A549 (cell line): ENCODE measurements at regions not wholly inside any gene's neighbourhood (a gene's known extent, or its start where the extent isn't known, plus 50 kb on each side); places are given as distances from the start of the nearest gene placed in this dataset.

Experiments
- ATAC-seq, 2 experiments: fragments of 200-7000 bp in 1 of 2; fragments of >200 bp in 1 of 2; cut with Nextera tagmentation in 1 of 2; cut with Tn5 transposase in 1 of 2; 3 replicates each; pipeline versions ENCODE4 v1.8.0 to v1.9.1; 2018 to 2020; ENCODE audit warnings: mild to moderate bottlenecking in 1 of 2, moderate library complexity in 1 of 2
- CTCF ChIA-PET: fragments of 300-600 bp; sonication (Branson Sonifier 250); formaldehyde crosslinking; extraction: SDS; loops from one replicate; lab custom pipeline; 2021; ENCODE audit warnings: antibody characterized with exemption, inconsistent platforms; lab: Yijun Ruan, JAX
- POLR2A ChIA-PET: fragments of 350-600 bp; formaldehyde crosslinking; extraction: SDS; loops from one replicate; lab custom pipeline; 2021; ENCODE audit warnings: antibody characterized with exemption, inconsistent platforms; lab: Yijun Ruan, JAX
- DNase-seq, 2 experiments: peaks; one replicate each; pipeline versions ENCODE4 v3.0.0 to v3.0.0-alpha.2; 2011 to 2016; ENCODE audit warnings: low read depth in 1 of 2, low spot score in 1 of 2
- FAIRE-seq: peaks from 2 replicates; lab custom pipeline; 2011; peaks lifted over from hg19 to GRCh38; lab: Jason Lieb, UNC
- H3K27ac ChIP-seq, 2 experiments: fragments of >200 bp; sonication (Bioruptor Twin); formaldehyde crosslinking; 3 replicates each; pipeline ENCODE4 v1.5.1; 2016 to 2017
- H3K4me1 ChIP-seq: fragments of >200 bp; sonication (Bioruptor Twin); formaldehyde crosslinking; 3 replicates; pipeline ENCODE4 v1.6.1; 2016
- H3K4me2 ChIP-seq: fragments of >200 bp; sonication (Bioruptor Twin); formaldehyde crosslinking; 3 replicates; pipeline ENCODE4 v1.6.1; 2016
- H3K4me3 ChIP-seq: fragments of >200 bp; sonication (Bioruptor Twin); formaldehyde crosslinking; 3 replicates; pipeline ENCODE4 v1.5.1; 2016
- H3K9me3 ChIP-seq: fragments of >200 bp; sonication (Bioruptor Twin); formaldehyde crosslinking; 3 replicates; pipeline ENCODE4 v1.6.1; 2016
- BHLHE40 ChIP-seq: IDR thresholded peaks from 2 replicates; pipeline ENCODE4 v1.6.1; 2012; ENCODE audit warnings: low read depth, low read length, inconsistent platforms
- CBX8 ChIP-seq: fragments of 200-600 bp; sonication (generic); IDR thresholded peaks from 2 replicates; pipeline ENCODE4 v1.6.1; 2016
- CEBPB ChIP-seq, 2 experiments: fragments of >200 bp in 1 of 2; sonication (Bioruptor Twin) in 1 of 2; formaldehyde crosslinking in 1 of 2; IDR thresholded peaks; 2 replicates each; pipeline ENCODE4 v1.6.1; 2012 to 2016
- CHD2 ChIP-seq: fragments of 150-350 bp; IDR thresholded peaks from 2 replicates; pipeline ENCODE4 v1.6.1; 2014; ENCODE audit warnings: low read length; ENCODE audit not compliant: partially characterized antibody
- CHD4 ChIP-seq: fragments of 200-600 bp; sonication (generic); IDR thresholded peaks from 2 replicates; pipeline ENCODE4 v1.6.1; 2016; ENCODE audit warnings: antibody characterized with exemption, mild to moderate bottlenecking, borderline replicate concordance
- EHF ChIP-seq: fragments of 250-450 bp; sonication (Bioruptor Pico); IDR thresholded peaks from 2 replicates; pipeline ENCODE4 v1.5.0; 2020; ENCODE audit warnings: mild to moderate bottlenecking
- EHMT2 ChIP-seq: fragments of 200-600 bp; sonication (generic); IDR thresholded peaks from 2 replicates; pipeline ENCODE4 v1.6.1; 2016; ENCODE audit warnings: antibody characterized with exemption, low read depth, mild to moderate bottlenecking, moderate library complexity
- EP300 ChIP-seq, 2 experiments: fragments of >200 bp; sonication (Bioruptor Twin); formaldehyde crosslinking; IDR thresholded peaks; 2 replicates in 1 of 2; 3 replicates in 1 of 2; pipeline ENCODE4 v1.6.1; 2016 to 2017
- FOXS1 ChIP-seq: fragments of 250-450 bp; sonication (Bioruptor Pico); IDR thresholded peaks from 2 replicates; pipeline ENCODE4 v1.5.0; 2020; ENCODE audit warnings: mild to moderate bottlenecking, moderate library complexity
- HDAC2 ChIP-seq: fragments of 200-600 bp; sonication (generic); IDR thresholded peaks from 2 replicates; pipeline ENCODE4 v1.6.1; 2016
- HOXA7 ChIP-seq: fragments of 250-450 bp; sonication (Bioruptor Pico); IDR thresholded peaks from 2 replicates; pipeline ENCODE4 v1.5.0; 2020; ENCODE audit warnings: mild to moderate bottlenecking, moderate library complexity
- HOXB13 ChIP-seq: fragments of 250-450 bp; sonication (Bioruptor Pico); IDR thresholded peaks from 2 replicates; pipeline ENCODE4 v1.5.0; 2020; ENCODE audit warnings: low read depth, mild to moderate bottlenecking, moderate library complexity
- HOXB5 ChIP-seq: fragments of 250-450 bp; sonication (Bioruptor Pico); IDR thresholded peaks from 2 replicates; pipeline ENCODE4 v1.5.0; 2020; ENCODE audit warnings: mild to moderate bottlenecking, moderate library complexity
- JUN ChIP-seq, 2 experiments: fragments of >200 bp; sonication (Bioruptor Twin); formaldehyde crosslinking; IDR thresholded peaks; 2 replicates in 1 of 2; 3 replicates in 1 of 2; pipeline ENCODE4 v1.6.1; 2016 to 2017
- JUNB ChIP-seq: fragments of >200 bp; sonication (Bioruptor Twin); formaldehyde crosslinking; IDR thresholded peaks from 2 replicates; pipeline ENCODE4 v1.6.1; 2016
- KDM1A ChIP-seq: fragments of 200-600 bp; sonication (generic); IDR thresholded peaks from 2 replicates; pipeline ENCODE4 v1.6.1; 2016; ENCODE audit warnings: low read depth, mild to moderate bottlenecking
- MAZ ChIP-seq: fragments of 150-350 bp; IDR thresholded peaks from 2 replicates; pipeline ENCODE4 v1.6.1; 2014; ENCODE audit warnings: antibody characterized with exemption, low read depth, low read length, borderline replicate concordance
- MYC ChIP-seq: IDR thresholded peaks from 2 replicates; pipeline ENCODE4 v1.6.1; 2012; ENCODE audit warnings: mild to moderate bottlenecking, inconsistent platforms, low read length, improper control_type of control experiment, borderline replicate concordance
- NFE2L2 ChIP-seq: fragments of 150-350 bp; conservative IDR thresholded peaks from 2 replicates; pipeline ENCODE4 v1.6.1; 2014; ENCODE audit warnings: low read length
- NPAS2 ChIP-seq: fragments of 250-450 bp; sonication (Bioruptor Pico); IDR thresholded peaks from 2 replicates; pipeline ENCODE4 v1.8.0; 2022; ENCODE audit warnings: mild to moderate bottlenecking, moderate library complexity, borderline replicate concordance
- RAD21 ChIP-seq, 2 experiments: fragments of >200 bp in 1 of 2; sonication (Bioruptor Twin) in 1 of 2; formaldehyde crosslinking in 1 of 2; IDR thresholded peaks in 1 of 2; conservative IDR thresholded peaks in 1 of 2; 2 replicates in 1 of 2; 3 replicates in 1 of 2; pipeline ENCODE4 v1.6.1; 2012 to 2018; ENCODE audit warnings: inconsistent platforms in 1 of 2
- RCOR1 ChIP-seq: fragments of 150-350 bp; IDR thresholded peaks from 2 replicates; pipeline ENCODE4 v1.6.1; 2014; ENCODE audit warnings: antibody characterized with exemption, low read length, low read depth
- RNF2 ChIP-seq: fragments of 200-600 bp; sonication (generic); IDR thresholded peaks from 2 replicates; pipeline ENCODE4 v1.6.1; 2016; ENCODE audit warnings: low read depth, mild to moderate bottlenecking, antibody characterized with exemption, moderate library complexity, borderline replicate concordance
- TFCP2L1 ChIP-seq: fragments of 250-450 bp; sonication (Bioruptor Pico); IDR thresholded peaks from 2 replicates; pipeline ENCODE4 v1.5.0; 2021; ENCODE audit warnings: mild to moderate bottlenecking
- TP53 ChIP-seq: fragments of 250-450 bp; sonication (Bioruptor Pico); IDR thresholded peaks from 2 replicates; pipeline ENCODE4 v1.5.0; 2021; ENCODE audit warnings: mild to moderate bottlenecking, moderate library complexity
- ZSCAN20 ChIP-seq: fragments of 250-450 bp; sonication (Bioruptor Pico); IDR thresholded peaks from 2 replicates; pipeline ENCODE4 v1.8.0; 2022; ENCODE audit warnings: mild to moderate bottlenecking, moderate library complexity
- WGBS: methylation state at CpG from one replicate; pipeline ENCODE4 v1.1.6; 2017; ENCODE audit errors: missing lambda C conversion rate; 5-methylcytosine and 5-hydroxymethylcytosine counted together
- TF ChIP-seq, protein P1 (sequence below): fragments of 200-600 bp; sonication (generic); IDR thresholded peaks from 2 replicates; pipeline ENCODE4 v1.6.1; 2016; ENCODE audit warnings: antibody characterized with exemption, mild to moderate bottlenecking, moderate library complexity
- TF ChIP-seq, protein P2 (sequence below): fragments of 450-650 bp; IDR thresholded peaks from 2 replicates; pipeline ENCODE4 v1.6.1; 2014; ENCODE audit warnings: antibody characterized with exemption
- TF ChIP-seq, protein P3 (sequence below): fragments of 150-350 bp; IDR thresholded peaks from 2 replicates; pipeline ENCODE4 v1.6.1; 2014; ENCODE audit warnings: low read depth, mild to moderate bottlenecking, low read length
- TF ChIP-seq, protein P4 (sequence below): fragments of >200 bp; sonication (Bioruptor Twin); formaldehyde crosslinking; IDR thresholded peaks from 3 replicates; pipeline ENCODE4 v1.6.1; 2016

DNA sequence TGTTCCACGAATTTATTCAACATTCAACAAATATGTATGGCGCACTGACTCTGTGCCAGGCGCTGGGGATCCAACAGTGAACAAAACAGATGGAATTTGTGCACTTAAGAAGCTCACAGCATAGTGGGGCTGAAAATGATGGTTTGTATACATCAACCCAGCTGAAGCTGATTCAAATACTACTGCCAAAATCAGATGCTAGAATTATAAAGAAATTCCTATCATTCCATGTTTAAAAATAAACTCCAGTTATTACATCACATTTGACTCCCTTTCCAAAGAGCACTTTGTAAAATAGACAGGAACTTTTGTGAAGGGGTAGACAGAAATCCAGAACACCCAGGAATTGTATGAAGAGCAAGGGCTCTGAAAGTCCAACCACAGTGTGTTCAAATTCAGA, 54.1 kb downstream of the ZNF608 start (continued):
- TF ChIP-seq, protein P1, sequence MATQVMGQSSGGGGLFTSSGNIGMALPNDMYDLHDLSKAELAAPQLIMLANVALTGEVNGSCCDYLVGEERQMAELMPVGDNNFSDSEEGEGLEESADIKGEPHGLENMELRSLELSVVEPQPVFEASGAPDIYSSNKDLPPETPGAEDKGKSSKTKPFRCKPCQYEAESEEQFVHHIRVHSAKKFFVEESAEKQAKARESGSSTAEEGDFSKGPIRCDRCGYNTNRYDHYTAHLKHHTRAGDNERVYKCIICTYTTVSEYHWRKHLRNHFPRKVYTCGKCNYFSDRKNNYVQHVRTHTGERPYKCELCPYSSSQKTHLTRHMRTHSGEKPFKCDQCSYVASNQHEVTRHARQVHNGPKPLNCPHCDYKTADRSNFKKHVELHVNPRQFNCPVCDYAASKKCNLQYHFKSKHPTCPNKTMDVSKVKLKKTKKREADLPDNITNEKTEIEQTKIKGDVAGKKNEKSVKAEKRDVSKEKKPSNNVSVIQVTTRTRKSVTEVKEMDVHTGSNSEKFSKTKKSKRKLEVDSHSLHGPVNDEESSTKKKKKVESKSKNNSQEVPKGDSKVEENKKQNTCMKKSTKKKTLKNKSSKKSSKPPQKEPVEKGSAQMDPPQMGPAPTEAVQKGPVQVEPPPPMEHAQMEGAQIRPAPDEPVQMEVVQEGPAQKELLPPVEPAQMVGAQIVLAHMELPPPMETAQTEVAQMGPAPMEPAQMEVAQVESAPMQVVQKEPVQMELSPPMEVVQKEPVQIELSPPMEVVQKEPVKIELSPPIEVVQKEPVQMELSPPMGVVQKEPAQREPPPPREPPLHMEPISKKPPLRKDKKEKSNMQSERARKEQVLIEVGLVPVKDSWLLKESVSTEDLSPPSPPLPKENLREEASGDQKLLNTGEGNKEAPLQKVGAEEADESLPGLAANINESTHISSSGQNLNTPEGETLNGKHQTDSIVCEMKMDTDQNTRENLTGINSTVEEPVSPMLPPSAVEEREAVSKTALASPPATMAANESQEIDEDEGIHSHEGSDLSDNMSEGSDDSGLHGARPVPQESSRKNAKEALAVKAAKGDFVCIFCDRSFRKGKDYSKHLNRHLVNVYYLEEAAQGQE, result no peak
- TF ChIP-seq ZSCAN20, result no peak
- TF ChIP-seq RCOR1, result no peak
- no peak for TF ChIP-seq RNF2
- no peak for TF ChIP-seq EP300 (IDR thresholded peaks at IDR 0.05)

DNA sequence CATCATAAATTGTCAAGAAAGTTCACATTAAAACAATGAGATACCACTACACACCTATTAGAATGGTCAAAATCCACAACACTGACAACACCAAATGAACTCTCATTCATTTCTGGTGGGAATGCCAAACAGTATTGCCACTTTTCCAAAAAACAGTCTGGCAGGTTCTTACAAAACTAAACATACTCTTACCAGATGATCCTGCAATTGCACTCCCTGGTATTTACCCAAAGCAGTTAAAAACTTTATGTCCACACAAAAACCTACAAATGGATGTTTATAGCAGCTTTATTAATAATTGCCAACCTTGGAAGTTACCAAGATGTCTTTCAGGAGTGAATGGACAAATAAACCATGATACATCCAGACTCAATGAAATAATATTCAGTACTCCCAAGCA, 56.8 kb downstream of the ZNF608 start:
- Histone ChIP-seq H3K4me1 (peaks cover 8% of the 10 kb centered on the region; the same call in 2 of the 3 replicates), H3K4me2 (no peak overlapping the region)
- CTCF ChIA-PET, result interaction anchor here (0.6 to 1.4 kb wide), 2 partner anchors 9 to 115 kb away, joined by 3 read pairs; no protein-coding TSS in a partner anchor
- DNase-seq (no peak), FAIRE-seq (no peak)
- TF ChIP-seq KDM1A (no peak), MYC (no peak), NFE2L2 (no peak), CHD4 (no peak), HDAC2 (no peak), HOXB13 (no peak), MAZ (no peak), BHLHE40 (no peak), JUN (IDR thresholded peaks at IDR 0.05) (no peak), HOXB5 (no peak), CBX8 (no peak), CEBPB (IDR thresholded peaks at IDR 0.05) (no peak), FOXS1 (CRISPR knock-in tag) (no peak), CHD2 (no peak), HOXA7 (CRISPR knock-in tag) (no peak), ZSCAN20 (no peak), EHF (CRISPR knock-in tag) (no peak), TP53 (no peak)
- TF ChIP-seq, all 56 proteins: peak for 0
- POLR2A ChIA-PET, result no interaction called here
- no peak overlapping the region for H3K27ac ChIP-seq
- no peaks in the 10 kb centered on the region for H3K9me3 ChIP-seq
- ATAC-seq, result no peak
- no peak overlapping the region for H3K4me3 ChIP-seq

DNA sequence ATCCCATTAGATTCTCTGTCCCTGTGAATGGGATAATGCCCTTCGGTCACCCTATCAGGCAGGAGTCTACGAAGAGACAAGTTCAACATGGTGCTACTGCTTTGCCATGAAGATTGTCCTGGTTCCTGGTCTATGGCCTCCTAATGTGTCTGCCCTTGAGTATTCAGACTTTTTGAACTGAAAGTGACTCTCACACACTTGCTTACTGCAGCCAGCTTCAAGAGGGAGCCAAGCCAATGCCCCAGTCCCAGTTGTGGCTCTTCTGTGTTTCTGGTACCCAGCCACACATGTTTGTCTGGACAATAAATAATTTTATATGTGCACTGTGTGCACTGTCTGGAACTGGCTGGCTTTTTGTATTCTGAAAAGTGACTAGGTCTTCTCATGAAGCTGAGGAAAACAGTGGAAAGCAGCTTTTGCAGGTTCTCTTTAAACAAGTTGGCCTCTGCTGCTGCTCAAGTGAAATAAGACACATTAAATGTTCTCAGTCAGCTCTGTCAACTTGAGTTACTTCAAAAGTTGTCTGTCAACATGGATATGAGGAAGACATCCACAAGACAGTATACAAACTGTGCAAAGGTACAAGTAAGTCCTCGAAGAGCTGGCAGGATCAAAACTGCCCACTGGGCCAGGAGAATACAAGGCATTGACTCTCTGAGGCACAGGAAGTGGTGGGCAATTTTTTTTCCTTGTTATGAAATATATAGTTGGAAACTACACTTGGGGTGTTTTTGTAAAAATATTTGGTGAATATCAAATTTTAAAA, 60.0 kb downstream of the ZNF608 start:
- H3K9me3 ChIP-seq, result no peaks in the 10 kb centered on the region
- FAIRE-seq (no peak), DNase-seq (no peak), ATAC-seq (no peak)
- POLR2A ChIA-PET, result no interaction called here
- no peak overlapping the region for H3K27ac ChIP-seq
- H3K4me2 ChIP-seq, result no peak overlapping the region
- TF ChIP-seq JUNB, result no peak
- TF ChIP-seq JUN (IDR thresholded peaks at IDR 0.05), result no peak
- TF ChIP-seq, protein P2, sequence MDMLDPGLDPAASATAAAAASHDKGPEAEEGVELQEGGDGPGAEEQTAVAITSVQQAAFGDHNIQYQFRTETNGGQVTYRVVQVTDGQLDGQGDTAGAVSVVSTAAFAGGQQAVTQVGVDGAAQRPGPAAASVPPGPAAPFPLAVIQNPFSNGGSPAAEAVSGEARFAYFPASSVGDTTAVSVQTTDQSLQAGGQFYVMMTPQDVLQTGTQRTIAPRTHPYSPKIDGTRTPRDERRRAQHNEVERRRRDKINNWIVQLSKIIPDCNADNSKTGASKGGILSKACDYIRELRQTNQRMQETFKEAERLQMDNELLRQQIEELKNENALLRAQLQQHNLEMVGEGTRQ, result no peak
- TF ChIP-seq CHD2, result no peak
- TF ChIP-seq, protein P3, sequence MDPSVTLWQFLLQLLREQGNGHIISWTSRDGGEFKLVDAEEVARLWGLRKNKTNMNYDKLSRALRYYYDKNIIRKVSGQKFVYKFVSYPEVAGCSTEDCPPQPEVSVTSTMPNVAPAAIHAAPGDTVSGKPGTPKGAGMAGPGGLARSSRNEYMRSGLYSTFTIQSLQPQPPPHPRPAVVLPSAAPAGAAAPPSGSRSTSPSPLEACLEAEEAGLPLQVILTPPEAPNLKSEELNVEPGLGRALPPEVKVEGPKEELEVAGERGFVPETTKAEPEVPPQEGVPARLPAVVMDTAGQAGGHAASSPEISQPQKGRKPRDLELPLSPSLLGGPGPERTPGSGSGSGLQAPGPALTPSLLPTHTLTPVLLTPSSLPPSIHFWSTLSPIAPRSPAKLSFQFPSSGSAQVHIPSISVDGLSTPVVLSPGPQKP, result no peak
- TF ChIP-seq TFCP2L1 (CRISPR knock-in tag), result no peak
- TF ChIP-seq RAD21 (conservative IDR thresholded peaks at IDR 0.05 in 1 of 2, IDR thresholded peaks at IDR 0.05 in 1 of 2), result no peak
- TF ChIP-seq HDAC2, result no peak
- TF ChIP-seq NPAS2 (CRISPR knock-in tag), result no peak
- no peak for TF ChIP-seq CBX8
- no peak for TF ChIP-seq RNF2
- no peak for TF ChIP-seq EHMT2
- TF ChIP-seq EP300 (IDR thresholded peaks at IDR 0.05), result no peak
- TF ChIP-seq, protein P4, sequence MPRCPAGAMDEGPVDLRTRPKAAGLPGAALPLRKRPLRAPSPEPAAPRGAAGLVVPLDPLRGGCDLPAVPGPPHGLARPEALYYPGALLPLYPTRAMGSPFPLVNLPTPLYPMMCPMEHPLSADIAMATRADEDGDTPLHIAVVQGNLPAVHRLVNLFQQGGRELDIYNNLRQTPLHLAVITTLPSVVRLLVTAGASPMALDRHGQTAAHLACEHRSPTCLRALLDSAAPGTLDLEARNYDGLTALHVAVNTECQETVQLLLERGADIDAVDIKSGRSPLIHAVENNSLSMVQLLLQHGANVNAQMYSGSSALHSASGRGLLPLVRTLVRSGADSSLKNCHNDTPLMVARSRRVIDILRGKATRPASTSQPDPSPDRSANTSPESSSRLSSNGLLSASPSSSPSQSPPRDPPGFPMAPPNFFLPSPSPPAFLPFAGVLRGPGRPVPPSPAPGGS, result no peak
- TF ChIP-seq, all 56 proteins: peak for 0
- CTCF ChIA-PET, result no interaction called here
- WGBS, result 71% methylated on average over 3 of the region's 3 CpGs
- no peak overlapping the region for H3K4me3 ChIP-seq
- peaks cover 14% of the 10 kb centered on the region for H3K4me1 ChIP-seq
